Peyer's patch (tissue), 4 donors: ENCODE measurements at regions not wholly inside any gene's neighbourhood (a gene's known extent, or its start where the extent isn't known, plus 50 kb on each side); places are given as distances from the start of the nearest gene placed in this dataset.
"Not testable (repeated sequence)": the region's sequence is repeated elsewhere in the genome, so short reads cannot be mapped to it uniquely, and the experiment has no call there.

Source experiments
- DNase-seq, 3 donors: peaks; one replicate each; pipeline ENCODE4 v3.0.0-alpha.2; 2017 to 2019
- H3K27ac ChIP-seq, 4 donors: fragments of 200-600 bp; sonication (generic); one replicate each; pipeline ENCODE4 v1.5.1; 2016 to 2019
- H3K27me3 ChIP-seq, 2 donors: fragments of 200-600 bp; sonication (generic); one replicate each; pipeline ENCODE4 v1.5.1; 2019
- H3K36me3 ChIP-seq, 3 donors: fragments of 200-600 bp; sonication (generic); one replicate each; pipeline ENCODE4 v1.5.1; 2016 to 2019
- H3K4me1 ChIP-seq, 4 donors: fragments of 200-600 bp; sonication (generic); one replicate each; pipeline ENCODE4 v1.5.1; 2016 to 2019
- H3K4me3 ChIP-seq, 4 donors: fragments of 200-600 bp; sonication (generic); 1 replicate in 3 of 4; 2 replicates in 1 of 4; pipeline ENCODE4 v1.5.1; 2016 to 2019; ENCODE audit warnings: mild to moderate bottlenecking in 1 of 4
- H3K9me3 ChIP-seq, 4 donors: fragments of 200-600 bp; sonication (generic); one replicate each; pipeline ENCODE4 v1.5.1; 2016 to 2019; ENCODE audit warnings: mild to moderate bottlenecking in 1 of 4
- CTCF ChIP-seq, 6 experiments: fragments of 450-650 bp in 4 of 6; fragments of 200-600 bp in 2 of 6; sonication (generic) in 1 of 6; IDR thresholded peaks; one replicate each; pipeline ENCODE4 v1.5.1; 2017 to 2019; ENCODE audit warnings: antibody characterized with exemption in 6 of 6, mild to moderate bottlenecking in 3 of 6, moderate library complexity in 1 of 6
- POLR2A ChIP-seq, 2 donors: fragments of 450-650 bp; IDR thresholded peaks; one replicate each; pipeline ENCODE4 v1.5.1; 2017; ENCODE audit warnings: antibody characterized with exemption in 2 of 2, mild to moderate bottlenecking in 2 of 2, moderate library complexity in 2 of 2

- no peak for DNase-seq
- Histone ChIP-seq H3K9me3 (peaks cover 0 to 7% (median 0%) of the 10 kb centered on the region in 4 donors), H3K4me3 (no peak overlapping the region), H3K4me1 (no peaks in the 10 kb centered on the region), H3K27ac (no peak overlapping the region), H3K27me3 (no peaks in the 10 kb centered on the region), H3K36me3 (no peaks in the 10 kb centered on the region)
- no peak for TF ChIP-seq POLR2A (IDR thresholded peaks at IDR 0.05)
- TF ChIP-seq CTCF (IDR thresholded peaks at IDR 0.05), result no peak
Measured at GRCh38 chr14:86761611-86762010, 1231.4 kb downstream of the GALC start.

- Histone ChIP-seq H3K4me3 (no peak overlapping the region), H3K36me3 (no peaks in the 10 kb centered on the region), H3K9me3 (peaks cover 0 to 7% (median 0%) of the 10 kb centered on the region in 4 donors), H3K27me3 (no peaks in the 10 kb centered on the region), H3K27ac (no peak overlapping the region), H3K4me1 (no peaks in the 10 kb centered on the region)
- no peak for TF ChIP-seq POLR2A (IDR thresholded peaks at IDR 0.05)
- no peak for TF ChIP-seq CTCF (IDR thresholded peaks at IDR 0.05)
- DNase-seq, result no peak
Measured at GRCh38 chr14:86756521-86757190, 1226.7 kb downstream of the FLRT2 start.

- H3K9me3 ChIP-seq, H3K27ac ChIP-seq, DNase-seq: not testable (repeated sequence)
Measured at GRCh38 chr14:86750488-86750887, 1220.5 kb downstream of the FLRT2 start.

GRCh38 chr14:86739761-86740160 is 1209.8 kb downstream of the FLRT2 start:
- H3K4me1 ChIP-seq, result no peaks in the 10 kb centered on the region
- no peaks in the 10 kb centered on the region for H3K36me3 ChIP-seq
- no peak overlapping the region for H3K4me3 ChIP-seq
- H3K27me3 ChIP-seq, result no peaks in the 10 kb centered on the region
- no peak for DNase-seq
- H3K9me3 ChIP-seq, result no peaks in the 10 kb centered on the region
- no peak overlapping the region for H3K27ac ChIP-seq
- TF ChIP-seq CTCF (IDR thresholded peaks at IDR 0.05) (no peak), POLR2A (IDR thresholded peaks at IDR 0.05) (no peak)

More at GRCh38 chr14:86750488-86750887, 1220.5 kb downstream of the FLRT2 start:
- not testable (repeated sequence) for H3K36me3 ChIP-seq, H3K4me3 ChIP-seq, H3K4me1 ChIP-seq, H3K27me3 ChIP-seq

- not testable (repeated sequence) for DNase-seq, H3K27ac ChIP-seq, H3K4me1 ChIP-seq, H3K9me3 ChIP-seq, H3K36me3 ChIP-seq, H3K4me3 ChIP-seq, H3K27me3 ChIP-seq
Measured at GRCh38 chr14:86731427-86731826, 1201.5 kb downstream of the FLRT2 start.

- H3K36me3 ChIP-seq, result no peaks in the 10 kb centered on the region
- no peaks in the 10 kb centered on the region for H3K4me1 ChIP-seq
- no peak overlapping the region for H3K27ac ChIP-seq
- no peak overlapping the region for H3K4me3 ChIP-seq
- no peak for TF ChIP-seq POLR2A (IDR thresholded peaks at IDR 0.05)
- no peak for TF ChIP-seq CTCF (IDR thresholded peaks at IDR 0.05)
- H3K27me3 ChIP-seq, result no peaks in the 10 kb centered on the region
- no peaks in the 10 kb centered on the region for H3K9me3 ChIP-seq
- DNase-seq, result no peak
Measured at GRCh38 chr14:86723254-86723624, 1193.3 kb downstream of the FLRT2 start.
